T47D (cell line): ENCODE measurements at regions not wholly inside any gene's neighbourhood (a gene's known extent, or its start where the extent isn't known, plus 50 kb on each side); places are given as distances from the start of the nearest gene placed in this dataset.
"Not testable (repeated sequence)": the region's sequence is repeated elsewhere in the genome, so short reads cannot be mapped to it uniquely, and the experiment has no call there.

Experiments used
- DNase-seq, 2 experiments: peaks; one replicate each; pipeline versions ENCODE4 v3.0.0 to v3.0.0-alpha.2; 2011 to 2012; ENCODE audit warnings: low read depth in 1 of 2, low spot score in 1 of 2
- JUND ChIP-seq: IDR thresholded peaks from 2 replicates; pipeline ENCODE4 v1.6.1; 2012; ENCODE audit warnings: low read depth
- in situ Hi-C: cut with HindIII; loops from 2 replicates; pipeline ENCODE4 v1.10.0; 2016; ENCODE audit warnings: low sequenced_read_pairs, low pct_unique_long_range_greater_than_20kb

DNA sequence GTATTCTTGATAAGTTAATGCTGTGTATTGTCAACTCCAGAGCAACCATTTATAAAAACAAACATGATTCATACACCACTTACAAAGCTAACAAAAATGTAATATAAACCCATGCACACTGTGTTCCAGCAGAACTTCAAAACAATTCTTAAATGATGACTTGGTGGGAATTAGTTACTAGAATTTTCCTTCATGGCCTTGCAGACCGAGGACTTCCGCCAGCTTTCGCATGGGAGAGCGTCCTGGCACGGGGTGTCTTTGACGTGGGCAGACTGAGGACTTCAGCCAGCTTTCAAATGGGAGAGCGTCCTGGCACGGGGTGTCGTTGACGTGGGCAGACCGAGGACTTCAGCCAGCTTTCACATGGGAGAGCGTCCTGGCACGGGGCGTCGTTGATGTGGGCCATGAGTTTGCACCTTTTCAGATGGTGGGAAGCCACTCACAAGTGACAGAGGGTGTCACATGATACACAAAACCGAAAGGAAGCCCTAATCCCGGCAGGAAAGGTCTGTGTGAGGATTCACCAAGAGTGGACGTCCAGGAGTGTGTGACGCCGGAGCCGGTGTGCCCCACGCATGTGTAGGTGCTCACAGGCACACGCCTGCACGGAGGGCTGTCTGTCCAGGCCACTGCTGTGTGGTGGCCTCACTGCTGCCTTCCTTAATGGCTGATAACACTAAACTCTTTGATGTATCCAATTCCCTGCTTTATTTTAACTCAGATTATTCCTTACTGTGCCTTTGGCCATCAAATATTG, 211.3 kb upstream of the IRX4 start:
- TF ChIP-seq JUND: no peak
- in situ Hi-C loops: no loop called here

DNA sequence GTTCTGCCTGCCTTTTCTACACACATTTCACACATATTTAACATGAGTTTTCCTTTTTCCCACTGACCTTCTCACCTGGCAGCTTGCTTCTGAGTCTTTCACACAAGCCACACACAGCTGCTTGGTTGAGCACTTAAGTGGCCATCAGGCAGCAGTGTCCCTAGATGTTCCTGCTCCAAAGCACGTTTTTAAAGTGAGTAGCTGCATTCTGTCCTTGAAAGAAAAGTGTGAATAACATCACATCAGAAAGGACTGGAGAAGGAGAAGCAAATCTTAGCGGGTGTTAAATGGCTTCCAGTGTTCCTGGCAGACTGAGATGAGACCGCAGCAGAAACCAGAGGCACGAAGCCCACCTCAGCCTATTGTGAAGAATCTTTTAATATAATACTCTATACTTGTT, 209.2 kb upstream of the IRX4 start:
- in situ Hi-C loops: no loop called here

More for the DNA sequence above, 211.3 kb upstream of the IRX4 start:
- no peak for DNase-seq

DNA sequence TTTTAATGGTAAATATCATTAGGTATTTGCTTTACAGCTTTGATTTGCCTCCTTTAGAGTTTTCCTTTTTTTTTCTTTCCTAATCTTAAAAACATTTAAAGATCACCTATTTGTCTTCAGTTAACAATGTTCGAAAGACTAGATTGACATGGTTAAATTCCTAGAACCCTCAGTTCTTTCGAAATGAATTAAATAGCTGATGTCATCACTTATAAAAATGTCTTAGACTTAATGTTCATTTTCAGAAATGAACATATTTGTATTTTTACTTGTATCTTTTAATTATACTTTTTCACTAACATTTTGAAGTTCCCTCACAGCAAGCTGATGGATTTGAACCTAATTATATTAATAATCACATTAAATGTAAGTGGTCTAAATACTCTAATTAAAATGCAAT, 205.3 kb upstream of the IRX4 start:
- TF ChIP-seq JUND: no peak
- in situ Hi-C loops: no loop called here
- DNase-seq: no peak

More for the DNA sequence above, 209.2 kb upstream of the IRX4 start:
- TF ChIP-seq JUND: no peak
- DNase-seq: no peak

DNA sequence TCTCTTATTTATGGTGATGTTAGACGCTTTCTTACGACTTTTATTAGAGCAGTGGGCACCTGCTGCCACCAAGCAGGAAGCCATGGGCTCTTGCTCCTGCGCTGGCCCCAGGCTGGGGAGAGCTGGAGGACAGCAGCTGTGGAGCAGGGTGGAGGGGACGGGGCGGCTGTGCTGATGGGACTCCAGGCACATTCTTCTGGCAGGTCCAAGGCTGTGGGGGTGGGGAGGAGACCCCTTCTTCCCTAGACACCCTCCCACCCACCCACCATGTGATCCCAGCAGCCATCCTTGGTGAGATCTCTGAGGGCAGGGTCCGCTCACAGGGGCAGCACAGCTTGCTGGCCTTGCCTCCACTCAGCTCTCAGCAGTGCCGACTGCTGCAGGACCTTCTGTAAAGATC, 192.6 kb upstream of the IRX4 start:
- no peak for TF ChIP-seq JUND
- in situ Hi-C loops: no loop called here
- no peak for DNase-seq

DNA sequence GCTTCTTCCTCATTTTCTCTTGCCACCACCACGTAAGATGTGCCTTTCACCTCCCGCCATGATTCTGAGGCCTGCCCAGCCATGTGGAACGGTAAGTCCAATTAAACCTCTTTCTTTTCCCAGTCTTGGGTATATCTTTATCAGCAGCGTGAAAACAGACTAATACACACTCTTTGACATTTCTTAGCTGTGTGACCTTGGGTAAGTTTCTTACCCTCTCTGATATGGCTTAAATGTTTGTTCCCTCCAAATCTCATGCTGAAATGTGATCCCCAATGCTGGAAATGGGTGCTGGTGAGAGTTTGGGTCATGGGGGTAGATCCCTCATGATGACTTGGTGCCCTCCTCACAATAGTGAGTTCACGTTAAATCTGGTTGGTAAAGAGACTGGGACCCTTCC, 188.8 kb upstream of the IRX4 start:
- DNase-seq: no peak
- in situ Hi-C loops: no loop called here
- no peak for TF ChIP-seq JUND

DNA sequence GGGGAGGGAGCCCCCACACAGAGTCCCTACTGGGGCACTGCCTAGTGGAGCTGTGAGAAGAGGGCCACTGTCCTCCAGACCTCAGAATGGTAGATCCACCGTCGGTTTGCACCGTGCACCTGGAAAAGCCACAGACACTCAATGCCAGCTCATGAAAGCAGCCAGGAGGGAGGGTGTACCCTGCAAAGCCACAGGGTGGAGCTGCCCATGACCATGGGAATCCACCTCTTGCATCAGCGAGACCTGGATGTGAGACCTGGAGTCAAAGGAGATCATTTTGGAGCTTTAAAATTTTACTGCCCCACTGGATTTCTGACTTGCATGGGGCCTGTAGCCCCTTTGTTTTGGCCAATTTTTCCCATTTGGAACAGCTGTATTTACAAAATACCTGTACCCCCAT, 188.1 kb upstream of the IRX4 start:
- in situ Hi-C loops: not testable (repeated sequence)
- peak in 1 of 2 experiments; percentile 25 for DNase-seq

DNA sequence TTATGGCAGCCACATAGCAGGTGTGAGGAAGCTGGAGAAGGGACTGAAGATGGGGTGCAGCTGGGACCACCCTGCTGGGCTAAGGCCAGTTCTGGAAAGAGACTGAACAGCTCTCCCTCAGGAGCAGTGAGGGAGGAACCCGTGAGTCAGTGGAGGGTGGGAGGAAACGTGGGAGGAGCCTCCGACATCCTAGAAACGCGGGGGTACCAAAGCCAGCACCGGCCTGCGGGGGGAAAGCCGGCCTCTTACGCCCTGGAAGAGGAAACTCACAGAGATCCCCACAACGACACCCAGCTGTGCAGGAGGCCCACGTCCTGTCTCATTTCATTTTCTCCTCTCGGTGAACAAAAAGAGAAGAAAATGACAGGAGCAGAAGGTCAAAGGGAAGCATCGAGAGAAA, 185.8 kb upstream of the IRX4 start:
- TF ChIP-seq JUND: no peak
- in situ Hi-C loops: no loop called here
- DNase-seq: no peak

DNA sequence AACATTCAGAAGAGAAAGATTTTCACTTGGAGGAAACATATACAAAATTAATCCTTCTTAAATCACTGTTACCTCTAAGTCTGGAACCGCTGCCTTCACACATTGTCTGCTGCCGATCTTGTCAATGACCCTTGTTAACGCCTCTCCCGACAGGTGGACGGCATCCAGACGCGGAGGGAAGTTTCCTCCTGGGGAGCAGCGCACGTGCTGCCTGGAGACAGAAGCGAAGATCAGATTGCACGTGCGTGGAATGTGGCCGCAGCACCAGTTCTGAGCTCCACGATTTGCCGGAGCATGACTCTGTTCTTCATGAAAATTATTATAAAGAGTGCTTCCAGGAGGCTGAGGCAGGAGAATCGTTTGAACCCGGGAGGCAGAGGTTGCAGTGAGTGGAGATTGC, 183.6 kb upstream of the IRX4 start:
- in situ Hi-C loops: no loop called here
- no peak for TF ChIP-seq JUND

DNA sequence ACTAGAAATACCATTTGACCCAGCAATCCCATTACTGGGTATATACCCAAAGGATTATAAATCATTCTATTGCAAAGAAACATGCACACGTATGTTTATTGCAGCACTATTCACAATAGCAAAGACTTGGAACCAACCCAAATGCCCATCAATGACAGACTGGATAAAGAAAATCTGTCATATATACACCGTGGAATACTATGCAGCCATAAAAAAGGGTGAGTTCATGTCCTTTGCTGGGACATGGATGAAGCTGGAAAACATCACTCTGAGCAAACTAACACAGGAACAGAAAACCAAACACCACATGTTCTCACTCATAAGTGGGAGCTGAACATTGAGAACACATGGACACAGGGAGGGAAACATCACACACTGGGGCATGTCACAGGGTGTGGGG, 180.7 kb upstream of the IRX4 start:
- in situ Hi-C loops, DNase-seq: not testable (repeated sequence)

More for the DNA sequence above, 183.6 kb upstream of the IRX4 start:
- no peak for DNase-seq

DNA sequence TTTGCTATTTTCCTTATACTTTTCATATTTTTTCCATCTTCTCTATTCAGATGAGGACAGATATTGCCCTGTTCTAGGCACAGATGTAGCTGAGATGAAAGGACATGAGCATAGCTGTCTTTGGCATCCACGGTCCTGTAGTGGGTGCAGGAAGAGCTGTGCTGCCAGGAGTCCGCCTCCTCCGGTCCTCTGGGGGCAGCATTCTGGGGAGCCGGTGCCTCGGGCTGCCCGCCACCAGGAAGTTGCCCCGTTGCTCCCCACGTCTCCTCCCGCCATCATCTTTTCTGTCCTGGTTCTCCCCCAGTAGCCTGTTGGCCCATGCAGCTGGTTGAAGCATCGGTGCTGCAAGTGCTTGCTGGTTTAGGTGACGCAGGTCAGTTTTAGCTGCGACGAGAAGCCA, 170.0 kb upstream of the IRX4 start:
- in situ Hi-C loops: no loop called here
- no peak for TF ChIP-seq JUND

DNA sequence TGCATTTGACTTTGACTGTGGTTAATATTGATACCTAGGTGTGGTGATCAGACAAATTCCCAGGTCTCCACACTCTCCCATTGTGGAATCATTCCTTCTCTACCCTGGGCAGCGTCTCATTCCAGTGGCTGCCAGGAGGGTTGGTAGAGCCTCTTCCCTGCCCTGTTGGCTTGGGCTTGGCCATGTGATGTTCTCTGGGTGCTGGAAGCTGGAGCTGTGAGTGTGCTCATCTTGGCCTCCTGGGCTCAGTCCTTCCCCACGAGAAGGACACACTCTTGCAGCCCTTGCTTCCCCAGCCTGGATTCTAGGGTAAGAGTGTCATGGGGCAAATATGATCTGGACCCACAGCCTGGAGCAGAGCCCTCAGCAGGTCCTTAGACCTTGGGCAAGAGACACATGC, 167.2 kb upstream of the IRX4 start:
- in situ Hi-C loops: no loop called here
- no peak for TF ChIP-seq JUND
- DNase-seq: no peak

More for the DNA sequence above, 170.0 kb upstream of the IRX4 start:
- no peak for DNase-seq

DNA sequence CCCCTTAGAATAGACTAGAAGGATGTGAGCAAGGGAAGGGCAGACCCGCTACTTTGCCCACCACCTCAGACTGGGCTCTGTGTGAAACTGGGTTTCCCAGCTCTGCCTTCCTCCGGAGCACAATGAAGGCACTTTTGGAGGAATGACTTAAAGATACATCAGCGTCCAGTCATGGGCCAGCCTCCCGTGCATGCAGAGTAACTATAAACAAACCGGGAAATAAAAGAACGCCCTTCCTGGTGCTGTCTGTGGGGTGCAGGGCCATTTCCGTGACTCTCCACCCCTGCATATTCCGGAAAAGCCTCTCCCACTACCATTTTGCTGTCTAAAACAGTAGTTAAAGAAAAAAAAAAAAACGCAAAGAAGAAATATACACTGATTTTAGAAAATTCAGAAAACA, 165.9 kb upstream of the IRX4 start:
- in situ Hi-C loops: no loop called here
- DNase-seq: no peak
- TF ChIP-seq JUND: no peak

DNA sequence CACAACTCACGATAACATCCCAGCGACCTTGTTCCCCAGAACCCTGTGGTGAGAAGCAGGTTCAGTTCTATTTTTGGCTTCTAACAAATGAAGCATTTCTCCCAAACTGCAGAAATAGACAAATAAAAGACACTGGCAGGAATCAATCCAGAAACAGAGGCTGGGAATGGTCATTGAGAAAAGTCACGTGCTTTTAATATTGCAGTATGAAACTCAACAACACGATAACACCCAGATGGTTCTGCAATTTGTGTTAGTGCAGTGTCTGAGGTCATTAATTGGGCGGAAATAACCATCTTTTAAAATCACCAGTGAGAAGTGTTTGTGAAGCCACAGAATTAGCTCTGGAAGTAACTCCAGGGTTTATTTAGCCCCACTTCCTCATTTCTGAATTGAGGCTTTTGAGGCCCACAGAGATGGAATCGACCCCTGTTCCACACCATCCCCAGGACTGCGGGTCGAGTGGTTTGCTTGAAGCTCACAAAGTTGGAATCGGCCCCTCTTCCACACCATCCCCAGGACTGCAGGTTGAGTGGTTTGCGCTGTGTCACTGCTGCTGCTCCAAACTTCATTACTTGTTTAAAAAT, 164.7 kb upstream of the IRX4 start:
- no peak for TF ChIP-seq JUND
- no peak for DNase-seq
- in situ Hi-C loops: no loop called here

DNA sequence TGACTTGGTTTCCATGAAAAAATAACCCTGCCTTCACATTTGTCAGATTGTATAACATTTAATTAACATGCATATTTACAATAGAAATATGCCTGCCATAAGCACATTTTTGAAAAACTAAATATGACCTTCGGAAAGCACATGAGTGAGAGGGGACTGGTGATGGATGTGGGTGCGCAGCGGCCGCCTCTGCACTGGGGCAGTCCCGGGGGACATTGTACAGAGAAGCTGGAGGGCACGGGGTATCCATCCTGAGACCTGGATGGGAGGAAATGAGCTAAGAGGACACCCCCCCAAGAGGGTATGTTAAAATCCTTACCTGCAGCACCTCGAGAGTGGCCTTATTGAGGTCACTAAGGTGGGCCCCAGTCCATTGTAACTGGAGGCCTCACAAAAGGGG, 161.3 kb upstream of the IRX4 start:
- DNase-seq: no peak
- TF ChIP-seq JUND: no peak
- in situ Hi-C loops: no loop called here
